HepG2 (cell line): ENCODE measurements at regions not wholly inside any gene's neighbourhood (a gene's known extent, or its start where the extent isn't known, plus 50 kb on each side); places are given as distances from the start of the nearest gene placed in this dataset.

Experiments used
- ATAC-seq: fragments of 200-7000 bp; cut with Tn5 transposase; 3 replicates; pipeline ENCODE4 v1.9.1; 2020; ENCODE audit warnings: mild to moderate bottlenecking, moderate library complexity
- BruUV-seq: library from RNA; stranded (reverse); fragments of 400-500 nt; replicated peaks from 2 replicates; lab custom pipeline; 2021; lab: Mats Ljungman, UMichigan
- CTCF ChIA-PET: fragments of 300-600 bp; formaldehyde crosslinking; extraction: SDS; loops from one replicate; lab custom pipeline; 2021; ENCODE audit warnings: low total read pairs, inconsistent platforms, low intra/inter-chr PET ratio; lab: Yijun Ruan, JAX
- POLR2A ChIA-PET: fragments of 350-600 bp; sonication (Branson Sonifier 250); formaldehyde crosslinking; loops from one replicate; lab custom pipeline; 2020; ENCODE audit warnings: antibody characterized with exemption, inconsistent platforms; lab: Yijun Ruan, JAX
- DNase-seq: peaks from one replicate; pipeline ENCODE4 v3.0.0-alpha.2; 2015; ENCODE audit warnings: low spot score
- FAIRE-seq: peaks from 3 replicates; lab custom pipeline; 2011; peaks lifted over from hg19 to GRCh38; lab: Jason Lieb, UNC
- H2AFZ ChIP-seq: one replicate; pipeline ENCODE4 v1.6.1; 2011; ENCODE audit warnings: low read length, inconsistent platforms
- H3K27ac ChIP-seq: fragments of 300-600 bp; 3 replicates; pipeline ENCODE4 v1.8.0; 2011; ENCODE audit warnings: mixed run types, mild to moderate bottlenecking, mixed read lengths, low read length, inconsistent platforms; ENCODE audit not compliant: insufficient read depth; ENCODE audit errors: extremely low read length
- H3K27me3 ChIP-seq, 2 experiments: fragments of 200-600 bp in 1 of 2; 2 replicates in 1 of 2; 3 replicates in 1 of 2; pipeline versions ENCODE4 v1.6.0 to v1.8.0; 2011; ENCODE audit warnings: low read length in 2 of 2, mild to moderate bottlenecking in 2 of 2, moderate library complexity in 2 of 2, inconsistent platforms in 1 of 2; ENCODE audit not compliant: insufficient read depth in 2 of 2, control insufficient read depth in 1 of 2
- H3K36me3 ChIP-seq, 2 experiments: fragments of 200-600 bp in 1 of 2; replicated peaks in 1 of 2; 2 replicates in 1 of 2; 3 replicates in 1 of 2; pipeline versions ENCODE4 v1.5.1 to v1.8.0; 2011; ENCODE audit warnings: low read length in 2 of 2, inconsistent platforms in 1 of 2; ENCODE audit not compliant: insufficient read depth in 2 of 2, control insufficient read depth in 1 of 2
- H3K4me1 ChIP-seq: 2 replicates; pipeline ENCODE4 v1.5.1; 2012; ENCODE audit warnings: low read length, inconsistent platforms; ENCODE audit not compliant: insufficient read depth
- H3K4me2 ChIP-seq: 2 replicates; pipeline ENCODE4 v1.6.0; 2011; ENCODE audit warnings: low read depth, low read length, inconsistent platforms
- H3K4me3 ChIP-seq, 3 experiments: fragments of 200-600 bp in 1 of 3; sonication (generic), shearing (Covaris generic) in 1 of 3; replicated peaks in 1 of 3; 2 replicates each; pipeline ENCODE4 v1.5.1; 2011 to 2016; ENCODE audit warnings: low read length in 3 of 3, inconsistent platforms in 2 of 3, low read depth in 2 of 3, mild to moderate bottlenecking in 2 of 3, control low read depth in 1 of 3, mixed read lengths in 1 of 3; ENCODE audit not compliant: insufficient read depth in 1 of 3
- H3K79me2 ChIP-seq: one replicate; pipeline ENCODE4 v1.6.1; 2011; ENCODE audit warnings: low read length, inconsistent platforms; ENCODE audit not compliant: insufficient read depth
- H3K9ac ChIP-seq: 2 replicates; pipeline ENCODE4 v1.6.0; 2011; ENCODE audit warnings: mild to moderate bottlenecking, low read depth, low read length, inconsistent platforms; ENCODE audit not compliant: insufficient read depth
- H3K9me3 ChIP-seq: 2 replicates; pipeline ENCODE4 v1.5.1; 2012; ENCODE audit warnings: mild to moderate bottlenecking, low read length
- H4K20me1 ChIP-seq: 2 replicates; pipeline ENCODE4 v1.6.0; 2011; ENCODE audit warnings: inconsistent platforms, mild to moderate bottlenecking, low read length, moderate library complexity; ENCODE audit not compliant: insufficient read depth
- RBFOX2 ChIP-seq: fragments of 200-400 bp; formaldehyde crosslinking; IDR thresholded peaks from 2 replicates; pipeline ENCODE4 v1.6.1; 2017; ENCODE audit warnings: low read depth, mild to moderate bottlenecking, low read length
- ZNF589 ChIP-seq: sonication (generic); formaldehyde crosslinking; conservative IDR thresholded peaks from 2 replicates; pipeline ENCODE4 v1.8.0; 2022; ENCODE audit warnings: mild to moderate bottlenecking, moderate library complexity, missing genetic modification reagents
- ZNF629 ChIP-seq: sonication (generic); formaldehyde crosslinking; conservative IDR thresholded peaks from 2 replicates; pipeline ENCODE4 v1.5.0; 2020; ENCODE audit warnings: missing genetic modification reagents
- WGBS: methylation state at CpG from one replicate; pipeline ENCODE4 v1.1.6; 2017; ENCODE audit warnings: low lambda C conversion rate; 5-methylcytosine and 5-hydroxymethylcytosine counted together
- in situ Hi-C: cut with HindIII; loops from 2 replicates; pipeline ENCODE4 v1.10.0; 2017; ENCODE audit warnings: low pct_unique_long_range_greater_than_20kb; ENCODE audit not compliant: extremely low pct_ligation_motif_present
- intact Hi-C: fragments of 100-400 bp; cut with micrococcal nuclease; formaldehyde crosslinking; loops from one replicate; pipeline ENCODE4 v1.10.0; 2022; ENCODE audit not compliant: unreplicated experiment

DNA sequence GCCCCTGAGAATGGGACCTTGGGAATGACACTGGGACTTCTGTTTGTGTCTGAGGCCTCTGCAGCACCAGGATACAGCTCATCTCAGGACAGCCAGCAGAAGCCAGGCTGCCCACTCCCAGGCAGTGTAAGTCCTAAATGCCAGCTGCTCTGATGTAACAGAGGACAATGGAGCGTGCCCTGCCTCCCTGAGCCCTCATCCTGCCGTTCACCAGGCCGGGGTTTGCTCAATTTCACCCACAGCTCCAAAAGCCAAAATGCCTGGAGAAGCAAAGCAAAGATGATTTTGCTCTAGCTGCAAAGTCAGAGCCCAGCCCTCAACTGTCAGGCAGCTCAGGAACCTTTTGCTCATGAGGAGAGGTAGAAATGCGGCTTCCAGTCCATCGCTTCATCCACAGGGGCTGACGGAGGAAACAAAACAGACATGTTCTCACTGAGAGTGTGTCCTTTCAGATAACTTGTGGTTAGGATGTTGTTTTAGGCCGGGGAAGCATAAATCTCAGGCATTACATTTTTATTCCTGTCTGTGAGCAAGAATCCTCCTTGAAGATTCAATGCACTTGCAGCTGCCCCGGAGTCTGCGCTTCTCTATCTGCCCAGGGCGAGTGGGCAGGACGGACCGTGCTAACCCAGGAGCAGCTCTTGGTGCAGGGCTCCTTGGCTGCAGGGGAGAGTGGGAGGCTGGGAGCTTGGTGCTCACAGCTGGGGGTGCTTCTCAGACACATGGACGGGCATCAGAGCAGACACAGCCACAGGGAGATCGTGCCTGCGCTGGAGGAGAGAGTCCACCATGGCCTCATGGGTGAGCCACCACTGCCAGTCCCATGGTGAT lies 83.2 kb upstream of the CHST15 start:
- no peak overlapping the region for H3K4me2 ChIP-seq
- WGBS, result 60% methylated on average over 7 of the region's 15 CpGs
- no peaks in the 10 kb centered on the region for H3K36me3 ChIP-seq
- no peak for ATAC-seq
- H3K79me2 ChIP-seq, result no peaks in the 10 kb centered on the region
- POLR2A ChIA-PET, result no interaction called here
- H2AFZ ChIP-seq, result no peak overlapping the region
- in situ Hi-C loops, result no loop called here
- TF ChIP-seq ZNF589 (CRISPR knock-in tag) (no peak), ZNF629 (CRISPR knock-in tag) (0 out of 2 replicates have a peak, but pooled peaks have one; percentile 0)
- H3K9ac ChIP-seq, result no peak overlapping the region
- CTCF ChIA-PET, result no interaction called here
- H3K4me1 ChIP-seq, result no peaks in the 10 kb centered on the region
- H3K27ac ChIP-seq, result no peak overlapping the region
- no peak for FAIRE-seq
- H4K20me1 ChIP-seq, result no peaks in the 10 kb centered on the region
- peaks cover 17 to 43% of the 10 kb centered on the region in 2 experiments for H3K27me3 ChIP-seq
- no TSS peak for BruUV-seq
- intact Hi-C loops, result no loop called here
- no peaks in the 10 kb centered on the region for H3K9me3 ChIP-seq
- H3K4me3 ChIP-seq, result no peak overlapping the region
- DNase-seq, result no peak

DNA sequence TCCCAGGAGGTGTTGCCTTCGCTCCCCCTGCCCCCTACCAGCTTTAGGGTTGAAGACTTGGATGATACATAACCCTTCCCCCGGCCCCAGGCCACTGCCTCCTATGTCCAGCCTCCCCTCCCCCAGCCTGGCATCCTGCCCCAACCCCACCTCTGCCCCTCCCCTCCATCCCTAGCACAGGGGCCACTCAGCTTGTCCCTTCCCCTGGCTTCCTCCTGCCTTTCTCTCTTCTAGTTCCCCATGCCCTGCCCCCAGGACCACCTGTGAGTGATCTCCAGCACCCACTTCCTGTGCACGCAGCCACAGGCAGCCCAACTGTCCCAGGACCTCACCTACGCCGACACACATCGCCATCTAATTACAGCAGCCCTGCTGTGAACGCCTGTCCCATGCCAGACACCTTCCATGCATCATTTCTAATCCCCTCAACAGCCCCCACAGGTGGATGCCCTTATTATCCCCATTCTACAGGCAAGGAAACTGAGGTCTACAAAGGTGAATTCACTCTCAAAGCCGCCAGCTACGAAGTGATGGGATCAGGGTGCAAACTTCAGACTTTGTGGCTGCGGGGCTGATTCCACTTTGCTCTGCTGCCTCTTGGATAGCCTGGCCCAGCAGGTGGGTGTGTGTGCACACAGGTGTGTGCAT lies 82.4 kb upstream of the CHST15 start:
- Histone ChIP-seq H3K27me3 (peaks cover 17 to 46% of the 10 kb centered on the region in 2 experiments), H4K20me1 (no peaks in the 10 kb centered on the region), H3K9ac (no peak overlapping the region), H3K4me1 (no peaks in the 10 kb centered on the region), H3K27ac (no peak overlapping the region), H3K79me2 (no peaks in the 10 kb centered on the region), H3K4me3 (no peak overlapping the region), H2AFZ (no peak overlapping the region), H3K4me2 (no peak overlapping the region), H3K36me3 (no peaks in the 10 kb centered on the region), H3K9me3 (no peaks in the 10 kb centered on the region)
- intact Hi-C loops (no loop called here), in situ Hi-C loops (no loop called here)
- FAIRE-seq (no peak), DNase-seq (no peak), ATAC-seq (no peak)
- CTCF ChIA-PET, result no interaction called here
- POLR2A ChIA-PET, result no interaction called here
- no peak for TF ChIP-seq RBFOX2
- peak; percentile 65 for TF ChIP-seq ZNF629 (CRISPR knock-in tag)
- 16% methylated on average over 10 of the region's 10 CpGs for WGBS
- no TSS peak for BruUV-seq
